ENCODE measurements at regions not wholly inside any gene's neighbourhood (a gene's known extent, or its start where the extent isn't known, plus 50 kb on each side); places are given as distances from the start of the nearest gene placed in this dataset.
"Not testable (repeated sequence)": the region's sequence is repeated elsewhere in the genome, so short reads cannot be mapped to it uniquely, and the experiment has no call there.

- in situ Hi-C loops (cut with HindIII; ENCODE audit: low pct_ligation_motif_present, low sequenced_read_pairs) = no loop called here
- no peak for DNase-seq
- TF ChIP-seq CTCF (IDR thresholded peaks at IDR 0.05; ENCODE audit: low read depth, low read length, missing control alignments) = no peak
Observed at GRCh38 chr21:28068455-28069358, 924.0 kb downstream of the LTN1 start.

DNA sequence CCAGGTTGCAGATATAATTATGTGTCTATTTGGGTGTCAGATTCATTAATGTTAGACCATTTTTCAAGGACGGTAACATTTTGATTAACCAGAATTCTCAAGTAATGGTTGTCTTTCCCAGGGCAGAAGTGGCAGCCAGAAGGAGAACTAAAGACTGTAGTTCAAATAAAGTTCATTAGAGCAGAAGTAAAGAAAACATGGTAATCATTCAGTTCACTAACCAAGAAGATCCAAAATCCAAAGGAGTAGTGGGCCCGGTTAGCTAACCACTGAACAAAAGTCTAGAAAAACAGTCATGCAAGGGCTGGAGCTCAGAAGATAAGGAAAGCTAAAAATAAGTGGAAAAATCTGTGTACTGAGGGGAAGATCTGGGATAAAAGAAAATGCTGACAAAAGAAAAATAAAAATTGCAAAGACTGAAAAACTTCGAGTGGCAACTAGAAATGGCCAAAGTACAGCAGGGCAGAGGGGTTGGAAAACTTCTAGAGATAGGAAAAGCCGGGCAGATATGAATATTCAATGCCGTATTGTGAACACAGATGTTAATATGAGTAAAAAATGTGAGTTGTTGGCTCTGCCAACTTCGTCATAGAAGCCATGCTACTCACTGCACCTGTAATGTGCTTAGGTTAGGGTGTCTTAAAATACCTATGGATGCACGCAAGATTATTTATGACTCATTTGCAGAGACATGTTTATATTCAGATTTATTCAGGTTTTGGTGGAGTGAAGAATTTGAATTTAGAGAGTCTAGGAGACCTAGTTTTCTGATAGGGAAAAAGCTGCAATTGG is 925.9 kb downstream of the LTN1 start:
- Histone ChIP-seq H3K4me3 (ENCODE audit: low read depth, low read length) (no peak overlapping the region), H3K27ac (no peak overlapping the region), H3K36me3 (replicated peaks) (no peaks in the 10 kb centered on the region), H3K27me3 (replicated peaks) (no peaks in the 10 kb centered on the region)
- in situ Hi-C loops (cut with HindIII; ENCODE audit: low pct_ligation_motif_present, low sequenced_read_pairs) = no loop called here
- DNase-seq = no peak
- no peak for TF ChIP-seq CTCF (IDR thresholded peaks at IDR 0.05; ENCODE audit: low read depth, low read length, missing control alignments)

More at GRCh38 chr21:28068455-28069358, 924.0 kb downstream of the LTN1 start:
- Histone ChIP-seq H3K27me3 (replicated peaks) (no peaks in the 10 kb centered on the region), H3K4me3 (ENCODE audit: low read depth, low read length) (no peak overlapping the region), H3K27ac (no peak overlapping the region), H3K36me3 (replicated peaks) (no peaks in the 10 kb centered on the region)

DNA sequence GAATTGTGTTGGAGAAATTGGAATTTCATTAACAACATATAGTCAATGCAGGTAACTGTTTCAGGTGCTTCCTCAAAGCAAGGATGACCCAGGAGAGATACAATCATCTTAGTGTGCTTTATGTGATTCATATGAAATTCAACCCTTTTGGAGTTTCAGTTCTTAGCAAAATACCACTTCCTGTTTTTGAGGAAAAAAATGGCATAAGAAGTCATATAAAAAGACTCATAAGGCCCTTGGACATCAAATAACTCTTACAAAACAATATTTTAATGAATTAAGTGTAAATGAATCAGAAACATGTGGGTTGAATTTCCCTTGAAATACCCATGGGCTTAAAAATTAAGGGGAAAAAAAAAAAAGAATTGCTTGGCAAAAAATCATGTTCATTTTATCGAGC is 926.6 kb downstream of the LTN1 start:
- Histone ChIP-seq H3K36me3 (replicated peaks) (no peaks in the 10 kb centered on the region), H3K27me3 (replicated peaks) (no peaks in the 10 kb centered on the region), H3K27ac (no peak overlapping the region), H3K4me3 (ENCODE audit: low read depth, low read length) (no peak overlapping the region)
- TF ChIP-seq CTCF (IDR thresholded peaks at IDR 0.05; ENCODE audit: low read depth, low read length, missing control alignments) = no peak
- in situ Hi-C loops (cut with HindIII; ENCODE audit: low pct_ligation_motif_present, low sequenced_read_pairs) = no loop called here
- no peak for DNase-seq

GRCh38 chr21:28063241-28064216 is 929.1 kb downstream of the LTN1 start:
- Histone ChIP-seq H3K27ac (no peak overlapping the region), H3K36me3 (replicated peaks) (no peaks in the 10 kb centered on the region), H3K4me3 (ENCODE audit: low read depth, low read length) (no peak overlapping the region), H3K27me3 (replicated peaks) (no peaks in the 10 kb centered on the region)
- DNase-seq = no peak
- no peak for TF ChIP-seq CTCF (IDR thresholded peaks at IDR 0.05; ENCODE audit: low read depth, low read length, missing control alignments)
- in situ Hi-C loops (cut with HindIII; ENCODE audit: low pct_ligation_motif_present, low sequenced_read_pairs) = no loop called here

DNA sequence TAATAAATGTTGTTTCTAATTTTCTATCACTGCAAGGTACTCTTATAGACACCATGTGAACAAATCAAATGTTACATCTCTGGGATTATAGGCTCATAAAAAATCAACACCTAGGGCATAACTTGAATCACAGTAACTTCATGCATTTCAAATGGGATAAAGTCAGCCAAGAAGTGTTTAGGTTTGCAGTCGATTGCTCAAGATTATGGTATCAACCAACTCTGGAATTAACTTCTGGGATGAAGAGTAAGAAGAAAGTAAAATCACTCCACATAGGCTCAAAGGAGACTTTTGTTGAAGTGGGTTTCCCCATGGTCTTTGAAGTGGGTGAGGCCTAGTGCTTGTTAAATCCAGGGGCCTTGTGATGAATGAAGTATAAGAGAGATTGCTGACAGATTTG is 939.7 kb downstream of the LTN1 start:
- DNase-seq; H3K4me3 ChIP-seq (ENCODE audit: low read depth, low read length); in situ Hi-C loops (cut with HindIII; ENCODE audit: low pct_ligation_motif_present, low sequenced_read_pairs); H3K27ac ChIP-seq; H3K27me3 ChIP-seq (replicated peaks); H3K36me3 ChIP-seq (replicated peaks): not testable (repeated sequence)

Measured in brain microvascular endothelial cell (primary cell).